ENCODE measurements at regions not wholly inside any gene's neighbourhood (a gene's known extent, or its start where the extent isn't known, plus 50 kb on each side); places are given as distances from the start of the nearest gene placed in this dataset.
"Not testable (repeated sequence)": the region's sequence is repeated elsewhere in the genome, so short reads cannot be mapped to it uniquely, and the experiment has no call there.

- no peak for DNase-seq (ENCODE audit: low spot score)
Measured at GRCh38 chr12:76178452-76178851, 94.0 kb upstream of the NAP1L1 start.

GRCh38 chr12:76177821-76178220, 93.3 kb upstream of the NAP1L1 start:
- DNase-seq (ENCODE audit: low spot score), result no peak

GRCh38 chr12:76176940-76177339, 92.5 kb upstream of the NAP1L1 start:
- DNase-seq (ENCODE audit: low spot score), result no peak

- not testable (repeated sequence) for DNase-seq (ENCODE audit: low spot score)
Measured at GRCh38 chr12:76175946-76176345, 91.5 kb upstream of the NAP1L1 start.

GRCh38 chr12:76173756-76174155, 89.3 kb upstream of the NAP1L1 start:
- DNase-seq (ENCODE audit: low spot score), result no peak

- DNase-seq (ENCODE audit: low spot score), result peak; percentile 89
Measured at GRCh38 chr12:76158518-76159321, 74.2 kb upstream of the NAP1L1 start.

GRCh38 chr12:76156726-76157125, 72.2 kb upstream of the NAP1L1 start:
- DNase-seq (ENCODE audit: low spot score), result no peak

GRCh38 chr12:76156314-76156713, 71.8 kb upstream of the NAP1L1 start:
- no peak for DNase-seq (ENCODE audit: low spot score)

- DNase-seq (ENCODE audit: low spot score), result no peak
Measured at GRCh38 chr12:76155157-76155670, 70.7 kb upstream of the NAP1L1 start.

GRCh38 chr12:76153616-76154015, 69.1 kb upstream of the NAP1L1 start:
- no peak for DNase-seq (ENCODE audit: low spot score)

- no peak for DNase-seq (ENCODE audit: low spot score)
Measured at GRCh38 chr12:76152181-76152807, 67.8 kb upstream of the NAP1L1 start.

- peak; percentile 30 for DNase-seq (ENCODE audit: low spot score)
Measured at GRCh38 chr12:76144245-76144549, 59.7 kb upstream of the NAP1L1 start.

GRCh38 chr12:76143343-76144244, 59.1 kb upstream of the NAP1L1 start:
- no peak for DNase-seq (ENCODE audit: low spot score)

- DNase-seq (ENCODE audit: low spot score), result no peak
Measured at GRCh38 chr12:76142305-76142704, 57.8 kb upstream of the NAP1L1 start.

GRCh38 chr12:76138656-76139055, 54.2 kb upstream of the NAP1L1 start:
- DNase-seq (ENCODE audit: low spot score), result no peak

GRCh38 chr12:76137606-76138005, 53.1 kb upstream of the NAP1L1 start:
- no peak for DNase-seq (ENCODE audit: low spot score)

- DNase-seq (ENCODE audit: low spot score), result no peak
Measured at GRCh38 chr12:76135456-76135855, 51.0 kb upstream of the NAP1L1 start.

Data from H4 (cell line).